Upper lobe of left lung (tissue), 6 donors: ENCODE measurements at regions not wholly inside any gene's neighbourhood (a gene's known extent, or its start where the extent isn't known, plus 50 kb on each side); places are given as distances from the start of the nearest gene placed in this dataset.

Experiments used
- ATAC-seq, 2 donors: fragments of 200-7000 bp; cut with Tn5 transposase; one replicate each; pipeline ENCODE4 v1.9.1; 2022; ENCODE audit warnings: mild to moderate bottlenecking in 2 of 2, moderate library complexity in 2 of 2; ENCODE audit not compliant: low FRiP score in 2 of 2
- DNase-seq, 2 donors: peaks; one replicate each; pipeline ENCODE4 v3.0.0-alpha.2; 2019 to 2020
- H3K27ac ChIP-seq, 4 donors: fragments of 200-600 bp; sonication (generic); one replicate each; pipeline ENCODE4 v1.5.1; 2016 to 2019
- H3K27me3 ChIP-seq, 4 donors: fragments of 200-600 bp; sonication (generic); one replicate each; pipeline ENCODE4 v1.5.1; 2017 to 2019
- H3K36me3 ChIP-seq, 4 donors: fragments of 200-600 bp; sonication (generic); one replicate each; pipeline ENCODE4 v1.5.1; 2016 to 2019
- H3K4me1 ChIP-seq, 4 donors: fragments of 200-600 bp; sonication (generic); one replicate each; pipeline ENCODE4 v1.5.1; 2018 to 2019
- H3K4me3 ChIP-seq, 4 donors: fragments of 200-600 bp; sonication (generic); one replicate each; pipeline ENCODE4 v1.5.1; 2017 to 2019; ENCODE audit warnings: mild to moderate bottlenecking in 2 of 4, moderate library complexity in 1 of 4
- H3K9me3 ChIP-seq, 4 donors: fragments of 200-600 bp; sonication (generic); one replicate each; pipeline ENCODE4 v1.5.1; 2018 to 2019
- CTCF ChIP-seq, 6 experiments: fragments of 450-650 bp in 4 of 6; fragments of 200-600 bp in 2 of 6; sonication (generic) in 2 of 6; IDR thresholded peaks; one replicate each; pipeline ENCODE4 v1.5.1; 2016 to 2019; ENCODE audit warnings: antibody characterized with exemption in 6 of 6
- EP300 ChIP-seq, 4 donors: sonication (generic); formaldehyde crosslinking; IDR thresholded peaks; one replicate each; pipeline ENCODE4 v1.5.1; 2017; ENCODE audit warnings: antibody characterized with exemption in 4 of 4, control low read depth in 2 of 4
- POLR2A ChIP-seq, 4 donors: fragments of 450-650 bp; IDR thresholded peaks; one replicate each; pipeline ENCODE4 v1.5.1; 2016 to 2017; ENCODE audit warnings: antibody characterized with exemption in 4 of 4, mild to moderate bottlenecking in 2 of 4
- POLR2AphosphoS5 ChIP-seq, 2 donors: sonication (generic); formaldehyde crosslinking; IDR thresholded peaks; one replicate each; pipeline ENCODE4 v1.5.1; 2017; ENCODE audit warnings: antibody characterized with exemption in 2 of 2
- WGBS, 2 donors: methylation state at CpG; one replicate each; pipeline ENCODE4 v1.1.5; 2017 to 2018; 5-methylcytosine and 5-hydroxymethylcytosine counted together
- donor health status: DM: no; HTN: no; CAD: no; lungs with moderate emphysema.
- donor health status: DM: no; HTN: yes; CAD: no; lungs with severe emphysema.

DNA sequence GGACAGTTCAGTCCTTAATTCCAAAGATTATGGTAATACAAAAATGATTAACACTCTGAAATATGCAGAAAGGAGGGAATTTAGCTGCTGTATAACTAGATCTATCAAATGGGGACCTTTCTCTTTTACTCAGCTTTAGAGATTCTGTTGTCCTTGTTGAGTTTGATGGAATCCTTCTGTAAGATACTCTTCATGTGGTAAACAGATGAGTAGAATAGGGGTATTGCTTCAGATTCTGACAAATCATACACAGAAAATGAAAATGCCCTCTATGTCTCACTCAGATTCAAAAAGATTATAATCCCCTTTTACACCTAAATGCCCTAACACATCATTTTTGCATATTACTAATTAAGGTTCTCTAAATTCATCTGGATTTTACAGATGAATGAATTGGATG, 50.7 kb downstream of the ARHGAP35 start:
- DNase-seq (no peak), ATAC-seq (no peak)
- Histone ChIP-seq H3K27ac (peak overlapping the region in 1 of 4 donors; percentile 11), H3K27me3 (no peaks in the 10 kb centered on the region), H3K4me1 (peaks cover 25 to 59% (median 40%) of the 10 kb centered on the region in 4 donors), H3K4me3 (no peak overlapping the region), H3K36me3 (no peaks in the 10 kb centered on the region), H3K9me3 (no peaks in the 10 kb centered on the region)
- TF ChIP-seq POLR2A (IDR thresholded peaks at IDR 0.05) (no peak), POLR2AphosphoS5 (IDR thresholded peaks at IDR 0.05) (no peak), EP300 (IDR thresholded peaks at IDR 0.05) (no peak), CTCF (IDR thresholded peaks at IDR 0.05) (no peak)

- DNase-seq = no peak
- 61 to 65% methylated on average over 6 of the region's 6 CpGs for WGBS, 2 donors
- H3K4me1 ChIP-seq = peaks cover 25 to 60% (median 41%) of the 10 kb centered on the region in 4 donors
Observed at GRCh38 chr19:46913198-46913851, 52.5 kb downstream of the ARHGAP35 start.

DNA sequence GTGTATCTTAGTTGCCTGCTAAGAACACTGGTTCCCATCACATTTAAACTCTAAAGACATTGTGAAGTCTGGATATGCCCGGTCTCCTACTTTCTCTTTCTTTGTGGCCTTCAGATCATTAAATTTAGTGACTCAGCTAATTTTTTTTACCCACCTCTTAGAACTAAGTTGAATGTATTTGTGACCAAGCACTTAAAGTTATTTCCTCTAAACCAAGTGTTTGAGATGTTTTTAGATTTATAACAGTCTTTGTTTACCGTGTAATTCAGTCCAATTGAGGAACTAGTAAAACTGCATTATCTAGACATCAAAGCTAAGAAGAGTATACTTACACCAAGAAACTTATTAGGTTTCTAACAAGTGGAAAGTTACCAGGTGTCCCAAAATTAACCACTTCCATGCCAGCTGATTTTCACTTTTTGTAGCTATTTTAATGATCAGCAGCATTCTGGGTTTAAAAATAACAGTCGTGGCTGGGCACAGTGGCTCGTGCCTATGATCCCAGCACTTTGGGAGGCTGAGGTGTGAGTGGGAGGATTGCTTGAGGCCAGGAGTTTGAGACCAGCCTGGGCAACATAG, 53.1 kb downstream of the ARHGAP35 start:
- no peak for DNase-seq
- Histone ChIP-seq H3K27me3 (no peaks in the 10 kb centered on the region), H3K4me3 (no peak overlapping the region), H3K27ac (peak overlapping the region; percentile 18 to 54 (median 28)), H3K9me3 (no peaks in the 10 kb centered on the region), H3K36me3 (peaks cover 0 to 7% (median 5%) of the 10 kb centered on the region in 4 donors), H3K4me1 (peaks cover 25 to 54% (median 38%) of the 10 kb centered on the region in 4 donors)
- 36 to 42% methylated on average over 4 of the region's 4 CpGs for WGBS, 2 donors
- ATAC-seq = no peak
- TF ChIP-seq POLR2AphosphoS5 (IDR thresholded peaks at IDR 0.05) (no peak), EP300 (IDR thresholded peaks at IDR 0.05) (no peak), POLR2A (IDR thresholded peaks at IDR 0.05) (no peak), CTCF (IDR thresholded peaks at IDR 0.05) (no peak)

More at GRCh38 chr19:46913198-46913851, 52.5 kb downstream of the ARHGAP35 start:
- TF ChIP-seq CTCF (IDR thresholded peaks at IDR 0.05) (no peak), EP300 (IDR thresholded peaks at IDR 0.05) (peak in 1 of 4 donors; percentile 12), POLR2AphosphoS5 (IDR thresholded peaks at IDR 0.05) (no peak), POLR2A (IDR thresholded peaks at IDR 0.05) (no peak)
- Histone ChIP-seq H3K27ac (peak overlapping the region; percentile 18 to 54 (median 28)), H3K4me3 (no peak overlapping the region), H3K9me3 (no peaks in the 10 kb centered on the region), H3K36me3 (peaks cover 0 to under 1% (median 0%) of the 10 kb centered on the region in 4 donors), H3K27me3 (no peaks in the 10 kb centered on the region)
- peak in 1 of 2 donors; percentile 71 for ATAC-seq

- Histone ChIP-seq H3K9me3 (no peaks in the 10 kb centered on the region), H3K4me1 (peaks cover 22 to 46% (median 33%) of the 10 kb centered on the region in 4 donors), H3K27me3 (no peaks in the 10 kb centered on the region), H3K27ac (no peak overlapping the region), H3K4me3 (no peak overlapping the region), H3K36me3 (peaks cover 0 to 21% (median 12%) of the 10 kb centered on the region in 4 donors)
- DNase-seq (no peak), ATAC-seq (no peak)
- TF ChIP-seq POLR2AphosphoS5 (IDR thresholded peaks at IDR 0.05) (no peak), POLR2A (IDR thresholded peaks at IDR 0.05) (no peak), CTCF (IDR thresholded peaks at IDR 0.05) (no peak), EP300 (IDR thresholded peaks at IDR 0.05) (no peak)
- WGBS, 2 donors = 47 to 52% methylated on average over 2 of the region's 2 CpGs
Observed at GRCh38 chr19:46915386-46915785, 54.6 kb downstream of the ARHGAP35 start.
